Tongue (tissue), 1 donor: ENCODE measurements at regions not wholly inside any gene's neighbourhood (a gene's known extent, or its start where the extent isn't known, plus 50 kb on each side); places are given as distances from the start of the nearest gene placed in this dataset.
"Not testable (repeated sequence)": the region's sequence is repeated elsewhere in the genome, so short reads cannot be mapped to it uniquely, and the experiment has no call there.

ENCODE experiments used
- DNase-seq: peaks from one replicate; pipeline ENCODE4 v3.0.0-alpha.2; 2015

DNA sequence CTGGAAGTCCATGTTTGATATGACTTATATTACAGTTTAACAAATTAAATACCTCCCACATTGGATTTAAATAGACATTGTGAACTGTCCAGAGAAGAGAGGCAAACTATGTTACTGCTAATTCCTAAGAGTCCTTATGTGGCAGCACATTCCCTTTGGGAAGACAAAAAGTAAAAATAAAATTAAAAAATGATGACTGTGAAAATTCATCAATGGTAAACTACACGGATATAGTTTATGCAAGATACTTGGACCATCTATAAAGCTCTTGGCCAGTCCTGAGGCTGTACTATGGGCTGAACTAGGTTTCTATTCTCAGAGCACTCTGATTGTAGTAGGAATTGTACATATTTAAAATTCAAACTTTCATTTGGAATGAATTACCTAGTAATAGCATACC is 206.4 kb downstream of the LRRK2 start:
- no peak for DNase-seq

DNA sequence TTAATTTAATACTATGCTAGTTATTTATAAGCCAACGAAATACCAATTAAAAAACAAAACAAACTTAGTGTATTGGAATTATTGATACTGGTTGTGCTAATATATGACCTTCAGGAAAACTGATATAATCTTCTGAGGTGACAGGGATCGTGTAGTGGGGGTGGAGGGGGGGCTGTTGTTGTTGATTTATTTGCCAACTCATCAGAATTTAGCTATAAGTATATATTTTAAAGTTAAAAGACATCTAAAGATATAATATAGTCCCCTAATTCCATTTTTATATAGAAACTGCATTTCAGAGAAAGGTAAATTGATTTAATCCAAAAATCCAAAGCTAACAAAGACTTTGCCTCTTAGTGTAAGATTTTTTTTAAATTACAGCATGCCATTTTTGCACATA is 210.5 kb downstream of the LRRK2 start:
- DNase-seq = no peak

- no peak for DNase-seq
Measured at GRCh38 chr12:40435951-40436350, 211.2 kb downstream of the LRRK2 start.

DNA sequence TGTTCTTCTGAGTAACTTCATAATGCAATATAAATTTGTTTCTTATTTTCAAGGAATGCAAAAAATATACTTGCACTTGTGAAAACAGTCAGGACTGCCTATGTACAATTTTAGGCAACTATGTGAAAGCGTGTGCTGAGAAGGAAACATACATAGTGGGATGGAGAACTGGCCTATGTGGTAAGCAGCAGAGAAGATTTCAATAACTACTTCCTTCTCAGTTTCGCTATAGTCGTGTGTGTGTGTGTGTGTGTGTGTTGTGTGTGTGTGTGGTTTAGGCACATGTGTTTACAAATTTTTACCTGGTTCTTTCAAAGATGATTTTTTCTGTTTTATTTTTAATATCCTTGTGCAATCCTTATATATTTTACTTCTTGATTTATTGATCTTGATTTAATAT is 211.8 kb downstream of the LRRK2 start:
- no peak for DNase-seq

- no peak for DNase-seq
Measured at GRCh38 chr12:40439771-40440492, 215.1 kb downstream of the LRRK2 start.

- DNase-seq = no peak
Measured at GRCh38 chr12:40444174-40444573, 219.4 kb downstream of the LRRK2 start.

DNA sequence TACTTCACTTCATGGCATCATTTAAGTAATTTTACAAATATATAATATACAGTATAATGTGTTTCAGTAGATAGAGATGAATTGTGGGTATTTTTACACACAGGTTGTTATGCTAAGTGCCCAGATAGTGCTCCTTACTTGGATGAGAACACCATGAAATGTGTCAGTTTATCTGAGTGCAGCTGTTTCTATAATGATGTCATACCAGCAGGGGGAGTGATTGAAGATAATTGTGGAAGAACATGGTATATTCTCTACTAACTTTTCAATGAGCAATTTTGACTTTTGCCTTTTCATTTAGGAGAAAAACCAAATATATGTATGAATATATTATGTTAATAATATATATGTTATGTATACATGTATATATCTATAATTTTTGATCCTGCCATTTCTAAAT is 221.6 kb downstream of the LRRK2 start:
- DNase-seq = peak; percentile 62

GRCh38 chr12:40448523-40448922 is 223.7 kb downstream of the LRRK2 start:
- not testable (repeated sequence) for DNase-seq

DNA sequence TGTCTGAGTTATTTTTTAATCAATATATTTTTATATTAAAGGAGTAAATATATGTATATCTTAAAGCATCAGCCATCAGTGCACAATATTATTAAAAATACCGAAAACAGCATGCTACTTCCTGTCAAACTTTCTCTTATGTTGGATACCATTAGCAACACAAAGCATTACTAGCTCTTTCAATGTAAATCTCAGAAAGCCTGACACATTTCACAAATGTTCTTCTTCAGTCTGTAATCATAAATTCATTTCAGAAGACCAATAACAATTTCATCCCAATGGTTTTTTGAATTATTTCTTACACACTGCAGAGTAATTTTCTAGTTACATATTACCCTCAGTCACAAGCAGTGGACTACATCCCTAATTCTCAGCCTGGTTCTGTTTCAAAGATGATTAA is 226.9 kb downstream of the LRRK2 start:
- no peak for DNase-seq

GRCh38 chr12:40464121-40464520 is 228.1 kb upstream of the CNTN1 start:
- DNase-seq = no peak

GRCh38 chr12:40469736-40470135 is 222.5 kb upstream of the CNTN1 start:
- DNase-seq = peak; percentile 81

DNA sequence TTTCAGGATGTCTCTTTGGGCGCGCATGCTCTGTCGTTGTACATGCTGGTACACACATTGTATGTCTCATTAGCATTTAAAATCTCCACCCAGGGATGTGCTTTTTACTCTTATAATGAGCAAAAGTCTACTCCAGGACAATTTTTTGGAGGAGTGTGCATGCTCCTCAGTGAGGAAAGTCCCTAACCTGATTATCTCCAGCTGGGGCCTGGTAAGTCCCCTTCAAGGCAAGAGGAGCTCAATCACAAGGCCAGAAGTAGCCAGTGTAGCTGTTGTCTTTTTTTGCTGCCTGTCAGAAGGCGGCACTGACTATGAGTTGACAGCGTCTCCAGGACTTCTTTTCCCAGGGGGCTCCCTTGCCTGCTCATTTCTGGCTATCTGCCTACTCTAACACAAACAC is 218.3 kb upstream of the CNTN1 start:
- peak; percentile 8 for DNase-seq

- DNase-seq = no peak
Measured at GRCh38 chr12:40474630-40475029, 217.6 kb upstream of the CNTN1 start.

- no peak for DNase-seq
Measured at GRCh38 chr12:40499856-40500255, 192.4 kb upstream of the CNTN1 start.

DNA sequence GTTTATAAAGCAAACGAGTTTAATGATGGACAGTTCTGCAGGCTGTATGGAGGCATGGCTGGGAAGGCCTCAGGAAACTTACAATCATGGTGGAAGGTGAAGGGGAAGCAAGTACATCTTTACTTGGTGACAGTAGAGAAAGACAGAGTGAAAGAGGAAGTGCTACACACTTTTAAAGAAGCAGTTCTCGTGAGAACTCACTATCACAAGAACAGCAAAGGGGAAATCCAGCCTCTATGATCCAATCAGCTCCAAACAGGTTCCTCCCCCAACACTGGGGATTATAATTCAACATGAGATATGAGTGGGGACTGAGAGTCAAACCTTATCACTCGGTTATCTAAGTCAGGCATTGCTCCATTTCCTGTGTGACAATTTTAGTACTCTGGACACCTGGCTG is 189.9 kb upstream of the CNTN1 start:
- no peak for DNase-seq

DNA sequence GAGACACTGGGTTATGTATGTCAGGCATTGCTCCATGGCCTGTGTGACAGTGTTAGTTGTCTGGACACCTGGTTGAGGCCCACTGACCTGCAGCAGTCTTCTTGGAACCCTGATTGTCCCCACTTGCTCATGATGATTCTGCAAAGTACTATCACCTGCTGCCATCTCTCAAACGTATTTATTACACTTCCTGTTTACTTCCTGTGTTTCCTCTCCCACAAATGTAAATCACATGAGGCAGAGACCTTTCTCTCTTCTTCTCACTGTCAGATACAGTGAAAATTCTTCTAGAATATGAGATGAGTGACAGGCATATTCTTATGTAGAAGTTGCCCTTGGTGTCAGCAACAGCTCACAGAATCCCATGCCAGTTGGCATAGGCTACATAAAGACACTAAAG is 186.9 kb upstream of the CNTN1 start:
- no peak for DNase-seq

GRCh38 chr12:40508421-40508820 is 183.8 kb upstream of the CNTN1 start:
- peak; percentile 2 for DNase-seq

DNA sequence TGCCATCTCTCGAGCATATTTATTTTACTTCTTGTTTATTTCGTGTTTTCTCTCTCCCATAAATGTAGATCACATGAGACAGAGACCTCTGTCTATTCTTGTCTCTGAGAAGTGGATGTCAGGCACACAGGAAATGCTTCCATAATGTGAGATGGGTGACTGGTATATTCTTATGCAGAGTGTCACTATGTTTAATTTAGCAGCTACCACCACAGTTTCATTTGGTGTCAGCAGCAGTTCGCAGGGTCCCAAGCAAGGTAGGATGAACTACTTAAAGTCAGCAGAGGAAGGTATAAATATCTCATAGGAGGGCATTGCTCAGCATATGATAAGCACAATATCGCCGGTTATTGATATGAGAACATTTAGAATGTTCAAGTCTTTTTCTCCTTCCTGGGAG is 180.9 kb upstream of the CNTN1 start:
- DNase-seq = no peak

DNA sequence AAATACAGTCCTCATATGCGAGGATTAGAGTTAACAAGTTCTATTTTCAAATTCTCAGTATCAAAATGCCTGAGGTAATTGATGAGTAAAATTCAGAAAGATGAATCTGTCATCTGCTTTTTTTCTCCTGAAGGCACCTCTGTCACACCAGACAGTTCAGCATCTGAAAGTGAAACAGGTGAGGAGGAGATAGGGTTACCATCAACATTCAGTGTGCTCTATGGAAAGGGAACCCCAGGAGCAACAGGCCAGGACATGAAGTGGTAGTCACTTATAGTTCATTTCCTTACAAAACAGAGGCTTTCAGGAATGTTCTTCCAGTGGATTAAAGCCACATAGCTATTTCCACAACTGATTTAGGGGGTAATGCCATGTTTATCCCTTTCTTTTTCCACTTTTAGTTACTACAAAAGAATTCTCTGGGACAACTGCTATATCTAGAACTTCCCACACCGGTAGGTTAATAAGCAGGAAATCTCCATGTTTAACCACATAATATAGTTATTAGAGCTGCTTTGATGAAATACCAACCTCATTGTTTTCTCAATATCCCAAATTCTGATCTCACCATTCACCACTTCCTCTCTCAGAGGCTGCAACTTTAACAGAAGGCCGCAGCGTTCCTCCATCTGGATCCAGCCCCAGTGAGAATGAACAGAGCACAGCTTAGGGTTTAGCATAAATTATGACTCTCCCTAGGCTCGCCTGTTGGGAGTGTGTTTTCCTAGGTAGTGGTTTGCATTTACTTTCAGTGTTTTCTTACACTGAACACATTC is 177.0 kb upstream of the CNTN1 start:
- peak; percentile 47 for DNase-seq

GRCh38 chr12:40522837-40523236 is 169.4 kb upstream of the CNTN1 start:
- no peak for DNase-seq

DNA sequence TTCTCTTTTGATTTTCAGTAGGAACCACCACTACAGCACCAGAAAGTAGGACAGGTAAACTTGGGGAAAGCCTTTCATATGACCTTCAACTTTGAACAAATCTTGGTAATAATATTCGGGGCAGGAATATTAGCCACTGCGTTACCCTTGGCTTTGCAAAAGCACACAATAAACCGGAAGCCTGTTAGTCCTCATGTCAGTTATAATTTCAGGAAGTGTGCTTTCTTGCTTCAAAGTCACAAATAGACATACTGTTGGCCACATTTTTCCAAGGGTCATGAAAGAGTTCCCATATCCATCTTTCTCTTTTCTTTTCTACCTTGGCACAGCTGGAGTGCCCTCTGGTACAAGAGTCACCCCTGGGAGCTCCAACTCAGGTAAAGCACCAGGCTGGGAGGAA is 167.2 kb upstream of the CNTN1 start:
- no peak for DNase-seq

- DNase-seq = no peak
Measured at GRCh38 chr12:40534828-40535227, 157.4 kb upstream of the CNTN1 start.

GRCh38 chr12:40551466-40551865 is 140.8 kb upstream of the CNTN1 start:
- no peak for DNase-seq

DNA sequence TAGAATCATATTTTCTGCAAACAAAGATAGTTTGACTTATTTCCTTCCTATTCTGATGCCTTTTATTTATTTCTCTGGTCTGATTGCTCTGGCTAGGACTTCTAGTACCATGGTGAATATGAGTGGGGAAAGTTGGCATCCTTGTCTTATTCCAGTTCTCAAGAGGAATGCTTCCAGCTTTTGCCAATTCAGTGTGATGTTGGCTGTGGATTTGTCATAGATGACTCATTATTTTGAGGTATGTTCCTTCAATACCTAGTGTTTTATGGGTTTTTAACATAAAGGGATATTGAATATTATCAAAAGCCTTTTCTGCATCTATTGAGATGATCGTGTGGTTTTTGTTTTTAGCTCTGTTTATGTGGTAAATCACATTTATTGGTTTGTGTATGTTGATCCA is 139.4 kb upstream of the CNTN1 start:
- no peak for DNase-seq
